ENCODE measurements at regions not wholly inside any gene's neighbourhood (a gene's known extent, or its start where the extent isn't known, plus 50 kb on each side); places are given as distances from the start of the nearest gene placed in this dataset.

DNA sequence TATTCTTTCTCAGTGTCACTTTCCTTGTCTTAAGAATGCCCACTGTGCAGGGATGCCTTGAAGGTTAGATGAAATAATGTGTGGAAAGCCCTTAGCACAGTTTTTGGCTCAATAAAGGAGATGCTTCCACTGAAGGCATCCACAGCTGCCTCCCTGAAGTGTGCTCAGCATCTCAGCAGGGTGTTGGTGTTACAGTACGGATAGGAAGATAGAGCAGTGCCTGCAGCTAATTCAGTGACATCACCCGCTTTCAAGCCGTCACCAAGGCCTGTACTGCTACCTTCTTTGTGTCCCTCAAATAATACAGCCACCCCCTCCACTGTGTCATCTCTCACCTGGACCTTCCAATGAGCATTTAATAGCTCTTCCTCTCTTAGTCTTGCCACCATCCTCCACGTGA lies 59.0 kb downstream of the NDUFS5 start:
- no peak for DNase-seq (ENCODE audit: low spot score)

DNA sequence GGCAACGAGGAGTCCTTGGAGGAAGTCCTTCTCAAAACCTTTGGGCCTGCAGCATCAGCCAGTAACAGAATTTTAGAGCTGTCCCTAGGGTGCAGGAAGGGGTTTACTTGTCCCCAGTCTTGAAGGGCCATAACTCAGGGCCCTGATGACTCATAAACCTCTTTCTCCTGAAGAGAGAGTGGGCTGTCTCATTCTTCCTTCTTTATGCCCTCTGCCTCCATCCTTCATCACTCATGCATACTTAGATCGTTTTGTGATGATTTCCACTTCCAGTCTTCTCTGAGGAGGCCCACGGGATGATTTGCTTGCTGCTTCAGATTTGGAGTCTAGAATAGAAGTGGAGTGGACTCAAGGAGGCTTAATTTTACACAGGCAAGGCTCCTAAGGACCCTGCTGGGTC lies 60.2 kb downstream of the NDUFS5 start:
- DNase-seq (ENCODE audit: low spot score) = peak; percentile 67

GRCh38 chr1:39086865-39087409 lies 60.8 kb downstream of the NDUFS5 start:
- DNase-seq (ENCODE audit: low spot score) = no peak

- no peak for DNase-seq (ENCODE audit: low spot score)
Measured at GRCh38 chr1:39087435-39087834, 61.3 kb downstream of the NDUFS5 start.

GRCh38 chr1:39088658-39089057 lies 62.5 kb downstream of the NDUFS5 start:
- DNase-seq (ENCODE audit: low spot score) = no peak

- DNase-seq (ENCODE audit: low spot score) = no peak
Measured at GRCh38 chr1:39089931-39090521, 63.9 kb downstream of the NDUFS5 start.

DNA sequence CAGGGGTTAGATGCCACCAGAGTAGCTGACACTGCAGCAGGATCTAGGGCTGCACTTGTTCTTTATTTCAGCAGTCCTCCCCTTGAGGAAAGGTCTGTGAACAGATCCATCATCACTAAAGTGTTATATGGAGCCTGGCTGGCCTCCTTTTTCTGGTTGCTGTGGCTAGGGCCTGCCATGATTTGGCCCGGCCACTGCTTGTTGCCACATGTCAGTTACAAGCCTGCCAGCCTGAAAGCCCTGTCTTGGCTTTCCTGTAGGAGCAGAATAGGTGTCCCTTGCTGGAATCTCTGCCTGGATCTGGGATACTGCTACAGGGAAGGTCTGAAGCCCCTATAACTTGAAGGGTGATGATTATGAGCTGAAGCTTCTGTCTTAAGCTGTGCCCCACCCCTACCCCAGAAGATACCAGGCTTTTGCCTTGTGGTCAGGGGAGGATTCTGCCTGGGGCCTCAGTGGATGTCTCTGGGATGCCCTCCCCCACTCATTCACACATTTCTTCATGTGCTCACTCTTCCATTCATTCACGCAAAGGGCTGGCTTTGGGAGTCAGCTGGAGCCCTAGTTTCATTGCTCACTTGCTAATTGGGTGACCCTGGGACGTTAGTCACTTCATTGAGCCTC lies 64.7 kb downstream of the NDUFS5 start:
- no peak for DNase-seq (ENCODE audit: low spot score)

DNA sequence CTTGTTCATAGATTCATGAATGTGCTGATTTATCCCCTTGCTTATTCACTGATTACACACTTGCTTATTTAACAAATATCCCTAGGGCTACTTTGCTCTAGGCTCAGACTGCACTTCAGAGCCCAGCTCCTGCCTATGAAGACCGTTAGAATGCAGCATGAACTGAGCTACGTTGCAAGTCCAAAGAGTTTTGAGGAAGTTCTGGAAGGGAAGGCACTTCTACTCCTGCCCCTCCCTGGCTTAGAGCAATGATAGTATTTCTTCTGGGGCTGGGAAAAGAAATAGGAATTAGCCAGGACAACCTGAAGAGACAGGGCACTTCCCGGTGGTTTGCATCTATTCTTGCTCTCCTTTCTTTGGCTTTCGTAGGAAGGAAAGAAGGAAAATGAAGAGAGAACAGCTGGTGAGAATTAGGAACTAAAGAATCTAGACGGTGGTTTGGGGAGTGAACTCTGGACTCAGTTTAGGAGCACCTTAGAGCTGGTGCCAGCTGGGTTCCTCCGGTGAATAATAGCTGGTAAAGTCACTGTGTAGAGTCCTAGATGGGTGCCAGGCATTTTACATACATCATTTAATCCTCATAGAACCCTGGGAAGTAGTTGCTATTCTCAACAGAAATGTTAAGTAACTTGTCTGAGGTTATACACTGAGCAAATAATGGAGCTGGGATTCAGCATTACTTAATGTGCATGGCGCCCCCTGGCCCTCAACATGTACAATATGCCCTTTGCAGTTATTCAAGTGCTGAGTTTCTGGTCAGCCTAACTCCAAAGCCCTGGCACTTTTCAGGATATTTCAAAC lies 65.9 kb downstream of the NDUFS5 start:
- peak; percentile 60 for DNase-seq (ENCODE audit: low spot score)

GRCh38 chr1:39094685-39095084 lies 68.5 kb downstream of the NDUFS5 start:
- DNase-seq (ENCODE audit: low spot score) = peak; percentile 34

DNA sequence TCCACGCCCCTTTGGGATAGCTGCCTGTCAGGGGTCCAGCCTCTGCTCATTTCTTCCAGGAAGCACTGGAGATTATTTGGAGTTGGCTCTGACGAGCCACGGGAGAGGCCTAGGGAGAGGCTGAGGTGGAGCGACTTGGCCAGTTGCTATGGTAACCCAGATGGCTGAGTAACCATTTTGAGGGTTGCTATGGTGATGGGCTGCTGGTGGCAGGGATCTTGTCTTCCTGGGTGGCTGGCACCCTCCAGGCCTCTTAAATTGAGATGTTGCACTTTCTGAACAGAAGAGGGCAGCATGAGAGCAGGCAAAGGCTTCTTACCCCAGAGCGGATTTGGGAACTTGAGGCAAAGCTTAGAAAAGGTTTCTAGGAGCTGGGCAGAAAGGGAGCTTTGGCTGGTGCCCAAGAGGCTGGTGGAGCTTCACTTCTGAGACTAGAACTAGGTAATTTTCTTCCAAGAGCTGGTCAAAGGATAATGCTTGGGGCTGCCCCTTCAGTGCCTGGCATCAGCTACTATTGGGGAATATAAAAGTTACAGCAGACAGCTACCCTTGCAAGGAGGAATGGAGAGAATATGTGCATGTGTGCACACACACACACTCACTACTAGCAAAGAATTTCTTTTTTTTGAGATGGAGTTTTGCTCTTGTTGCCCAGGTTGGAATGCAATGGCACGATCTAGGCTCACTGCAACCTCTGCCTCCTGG lies 72.5 kb downstream of the NDUFS5 start:
- peak; percentile 98 for DNase-seq (ENCODE audit: low spot score)

DNA sequence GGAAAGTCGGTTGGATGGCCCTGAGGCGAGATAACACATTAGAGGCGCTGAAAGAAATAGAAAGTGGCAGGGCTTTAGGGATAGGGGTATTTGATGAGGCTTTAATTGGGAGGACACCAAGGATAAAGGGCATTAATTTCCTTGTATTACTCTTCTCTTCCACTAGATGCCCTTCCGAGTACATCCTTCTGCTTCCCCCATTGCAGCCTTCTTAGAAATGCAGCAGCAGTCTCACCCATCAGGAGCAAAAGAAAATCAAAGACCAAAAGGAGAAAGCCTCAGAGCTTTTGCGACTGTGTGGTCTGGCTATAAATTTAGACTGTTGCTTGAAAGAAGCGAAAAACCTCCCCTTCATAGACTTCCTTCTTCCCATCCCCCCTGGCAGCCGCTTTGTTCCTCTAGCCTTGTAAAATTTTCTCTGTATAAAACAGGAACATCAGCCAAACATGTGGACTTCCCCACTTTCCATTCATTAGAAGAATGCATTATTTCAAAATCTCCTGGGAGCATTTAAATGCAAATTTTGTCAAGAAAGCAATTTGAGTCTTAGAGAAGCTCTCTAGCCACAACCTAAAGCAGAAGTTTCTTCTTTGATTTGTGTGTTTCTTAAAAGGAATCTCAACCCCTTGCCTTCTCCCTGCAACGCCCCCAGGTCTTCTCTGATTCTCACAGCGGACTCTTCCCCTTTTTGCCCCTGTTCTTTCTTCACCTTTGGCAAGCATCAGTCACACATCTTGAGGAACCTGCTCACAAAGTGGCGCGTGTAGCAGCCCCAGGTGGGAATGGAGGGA lies 76.6 kb downstream of the NDUFS5 start:
- DNase-seq (ENCODE audit: low spot score) = peak; percentile 80

DNA sequence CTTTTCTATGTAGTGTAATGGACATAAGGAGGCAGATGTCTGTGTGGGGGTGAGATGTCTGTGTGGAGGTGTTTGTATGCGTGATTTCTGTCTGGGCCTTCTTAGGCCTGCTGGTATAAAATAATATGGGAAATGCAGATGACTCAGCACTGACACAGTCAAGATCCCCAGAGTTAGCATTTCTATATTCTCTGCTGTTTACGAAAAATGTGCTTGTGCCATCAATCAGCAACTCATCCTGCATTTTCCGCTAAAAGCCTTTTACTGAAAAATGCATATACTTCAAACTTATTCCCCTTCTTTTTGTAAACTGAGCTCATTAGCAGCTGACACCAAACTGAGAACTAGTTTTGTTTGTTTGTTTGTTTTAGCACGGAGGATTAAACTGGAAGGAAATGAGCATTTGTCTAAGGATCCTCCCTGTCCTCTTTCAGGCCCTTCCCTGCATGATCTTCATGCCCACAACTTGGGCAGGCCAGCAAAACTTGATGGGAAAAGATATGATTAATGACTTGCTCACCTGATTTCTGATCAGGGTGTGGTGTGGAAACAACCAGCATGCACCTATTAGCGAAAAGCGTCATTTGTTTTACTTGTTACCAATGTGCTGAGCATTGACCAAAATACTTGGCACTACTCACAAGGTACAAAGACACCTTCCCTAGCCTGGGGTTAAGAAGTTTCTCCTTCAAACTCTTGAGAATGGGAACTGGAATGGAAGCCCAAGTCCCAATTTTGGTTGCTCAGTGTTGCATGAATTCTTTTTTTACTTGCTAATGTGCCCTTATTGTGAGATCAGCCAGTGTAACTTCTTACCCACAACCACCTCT lies 77.4 kb downstream of the NDUFS5 start:
- DNase-seq (ENCODE audit: low spot score) = peak; percentile 47

DNA sequence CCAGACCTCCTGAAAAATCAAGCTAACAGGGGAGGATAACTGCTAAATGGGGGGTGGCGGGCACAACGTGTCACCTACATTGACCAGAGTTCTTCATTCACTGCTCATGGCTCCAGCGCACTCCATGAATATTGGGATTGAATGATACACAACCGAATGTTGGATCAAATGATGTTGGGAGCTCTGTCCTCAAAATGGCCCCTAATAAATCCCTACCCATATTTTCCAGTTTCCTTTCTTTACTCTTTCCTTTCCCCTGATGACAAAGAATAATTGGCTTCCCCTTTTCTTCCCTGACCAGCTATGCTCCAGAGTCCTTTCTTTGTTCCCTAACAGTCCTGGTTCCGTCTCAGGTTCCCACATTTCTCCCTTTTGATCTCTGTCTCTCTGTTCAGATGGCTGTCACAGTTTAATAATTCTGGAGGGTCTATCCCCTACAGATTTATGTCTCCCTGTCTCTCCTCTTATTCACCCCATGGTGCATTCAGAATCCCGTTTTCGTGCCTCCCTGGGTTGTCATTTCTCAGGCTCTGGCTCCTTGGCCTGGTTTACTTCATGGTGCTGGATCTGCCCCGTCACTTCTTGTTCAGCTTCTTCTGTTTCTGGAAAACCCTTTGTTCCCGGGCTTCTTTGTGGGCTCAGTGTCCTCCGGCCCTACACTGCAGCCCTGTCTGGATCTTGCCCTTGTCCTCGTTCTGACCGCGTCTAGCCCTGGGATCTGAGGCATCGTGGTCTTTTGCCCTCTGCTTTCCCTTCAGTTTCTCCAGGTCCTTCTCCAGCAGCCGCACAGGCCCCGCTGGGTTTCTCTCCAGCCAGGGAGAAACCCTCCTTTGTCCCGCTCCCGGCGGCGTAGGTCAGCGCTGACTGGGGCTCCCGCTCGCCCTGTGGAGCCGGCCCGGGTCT lies 78.3 kb downstream of the NDUFS5 start:
- peak; percentile 47 for DNase-seq (ENCODE audit: low spot score)

GRCh38 chr1:39105061-39105840 lies 79.1 kb downstream of the NDUFS5 start:
- peak; percentile 78 for DNase-seq (ENCODE audit: low spot score)

- peak; percentile 78 for DNase-seq (ENCODE audit: low spot score)
Measured at GRCh38 chr1:39105841-39106765, 80.0 kb downstream of the NDUFS5 start.

DNA sequence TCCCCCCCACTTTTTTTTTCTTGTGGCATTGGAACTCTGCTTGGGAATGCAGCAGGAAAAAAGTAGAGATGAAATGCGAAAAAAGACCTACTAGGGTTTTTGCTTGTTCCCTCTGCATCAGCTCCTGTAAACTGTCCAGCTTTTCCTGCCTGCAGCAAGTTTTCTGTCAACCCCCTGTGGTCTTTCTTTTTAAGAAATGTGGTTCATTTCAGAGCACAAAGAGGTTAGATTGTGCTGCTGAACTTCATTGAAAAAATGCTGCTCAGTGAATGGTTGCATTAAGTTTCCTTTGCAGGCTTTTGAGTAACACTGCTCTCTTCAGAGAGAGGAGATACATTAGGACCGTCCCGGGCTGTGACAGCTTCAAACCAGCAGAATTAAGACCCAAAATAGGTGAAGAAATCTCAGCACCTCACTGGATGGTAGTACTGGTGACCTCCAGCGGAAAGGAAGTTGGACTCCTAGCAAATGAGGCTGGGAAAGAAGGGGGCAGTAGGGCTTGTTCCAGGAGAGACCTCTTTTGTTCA lies 80.7 kb downstream of the NDUFS5 start:
- no peak for DNase-seq (ENCODE audit: low spot score)

Measured in kidney tubule cell (primary cell).